ENCODE measurements at regions not wholly inside any gene's neighbourhood (a gene's known extent, or its start where the extent isn't known, plus 50 kb on each side); places are given as distances from the start of the nearest gene placed in this dataset.
"Not testable (repeated sequence)": the region's sequence is repeated elsewhere in the genome, so short reads cannot be mapped to it uniquely, and the experiment has no call there.

DNA sequence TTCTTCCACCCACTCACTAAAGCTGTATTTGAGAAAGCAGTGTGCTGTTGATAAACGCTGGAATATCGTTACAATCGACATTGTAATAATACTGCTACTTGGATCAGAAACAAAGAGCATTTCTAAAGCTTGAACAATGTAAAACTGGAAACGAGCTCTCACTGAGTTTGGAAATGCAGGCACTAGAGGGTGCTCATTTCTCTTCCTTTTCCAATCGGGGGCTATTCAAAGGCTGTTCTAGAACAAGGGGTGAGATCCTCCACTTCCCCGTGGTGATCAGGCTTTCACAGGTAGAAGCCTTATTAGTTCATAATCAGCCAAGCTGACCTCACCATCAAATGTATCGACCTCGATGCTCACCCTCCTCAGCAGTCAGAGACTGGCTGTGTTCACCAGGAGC is 245.3 kb upstream of the PRSS1 start:
- DNase-seq (ENCODE audit: low read depth, low spot score): not testable (repeated sequence)

DNA sequence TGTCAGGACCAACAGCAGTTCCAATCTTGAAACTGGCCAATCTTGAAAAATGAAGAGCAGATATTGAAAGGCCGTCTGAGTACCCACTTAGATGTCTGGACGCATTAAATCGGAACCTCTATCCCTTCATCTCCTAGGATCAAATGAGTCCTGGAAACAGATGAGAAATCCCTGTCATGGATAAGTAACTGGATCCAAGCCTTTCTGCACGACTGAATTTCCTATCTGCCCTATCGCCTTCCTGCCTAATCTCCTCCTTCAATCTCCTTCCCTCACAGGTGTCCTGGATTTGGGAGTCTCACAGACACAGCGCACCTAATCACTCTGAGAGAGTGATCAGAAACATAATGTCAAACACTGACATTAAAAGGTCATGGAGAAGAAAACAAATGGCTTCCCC is 245.2 kb upstream of the PRSS58 start:
- DNase-seq (ENCODE audit: low read depth, low spot score): no peak

DNA sequence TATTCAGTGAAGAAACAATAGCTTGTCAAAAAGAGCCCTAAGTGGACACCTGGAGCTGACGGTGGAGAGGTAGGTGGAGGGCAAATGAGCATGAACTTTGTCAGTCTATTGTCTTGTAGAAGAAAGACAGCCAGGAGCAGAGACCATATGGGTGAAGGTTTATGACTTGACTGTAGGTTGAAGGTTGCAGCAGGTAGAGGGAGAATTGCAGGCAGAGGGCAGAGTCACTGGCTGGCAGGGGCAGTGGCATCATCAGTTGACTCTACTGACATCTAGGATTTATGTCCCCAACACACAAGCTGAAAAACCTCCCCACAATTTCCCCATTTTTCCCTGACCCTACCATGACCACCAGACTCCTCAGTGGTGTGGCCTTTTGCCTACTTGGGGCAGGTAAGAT is 243.6 kb upstream of the PRSS58 start:
- no peak for DNase-seq (ENCODE audit: low read depth, low spot score)

DNA sequence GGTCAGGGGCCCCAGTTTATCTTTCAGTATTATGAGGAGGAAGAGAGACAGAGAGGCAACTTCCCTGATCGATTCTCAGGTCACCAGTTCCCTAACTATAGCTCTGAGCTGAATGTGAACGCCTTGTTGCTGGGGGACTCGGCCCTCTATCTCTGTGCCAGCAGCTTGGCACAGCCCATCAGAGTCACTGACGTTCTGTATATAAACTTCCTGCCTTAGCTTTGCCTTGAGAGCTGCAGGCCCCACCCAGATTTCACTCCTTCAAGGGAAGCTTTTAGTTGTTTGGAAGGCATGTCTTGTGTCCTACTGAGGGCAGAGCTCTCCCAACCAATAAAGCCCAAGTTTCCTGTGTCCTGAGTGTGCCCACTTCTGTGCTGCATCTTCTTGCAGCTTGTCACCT is 242.5 kb upstream of the PRSS58 start:
- no peak for DNase-seq (ENCODE audit: low read depth, low spot score)

- DNase-seq (ENCODE audit: low read depth, low spot score): no peak
Observed at GRCh38 chr7:142499635-142500034, 241.8 kb upstream of the PRSS58 start.

- DNase-seq (ENCODE audit: low read depth, low spot score): no peak
Observed at GRCh38 chr7:142498364-142498763, 240.5 kb upstream of the PRSS58 start.

DNA sequence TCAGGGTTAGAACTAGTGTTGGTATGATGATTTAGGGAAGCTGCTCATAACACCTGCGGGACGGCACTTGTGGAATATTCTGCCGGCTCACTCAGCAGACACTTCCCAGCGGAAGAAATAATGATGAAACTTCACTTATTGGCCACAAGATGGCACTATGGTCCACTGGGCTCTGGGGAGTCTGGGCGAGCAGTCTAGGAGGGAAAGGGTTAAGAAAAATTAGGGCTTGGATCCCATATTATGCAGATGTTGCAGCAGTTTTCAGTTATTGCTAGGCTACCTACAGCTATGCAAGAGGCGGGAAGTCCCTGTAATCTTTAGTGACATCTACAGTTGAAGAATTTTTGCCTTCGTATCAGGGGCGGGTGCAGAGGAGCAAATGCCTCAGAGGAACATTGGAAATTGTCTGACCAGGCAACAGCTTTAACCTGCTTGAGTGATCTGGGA is 238.7 kb upstream of the PRSS58 start:
- no peak for DNase-seq (ENCODE audit: low read depth, low spot score)

DNA sequence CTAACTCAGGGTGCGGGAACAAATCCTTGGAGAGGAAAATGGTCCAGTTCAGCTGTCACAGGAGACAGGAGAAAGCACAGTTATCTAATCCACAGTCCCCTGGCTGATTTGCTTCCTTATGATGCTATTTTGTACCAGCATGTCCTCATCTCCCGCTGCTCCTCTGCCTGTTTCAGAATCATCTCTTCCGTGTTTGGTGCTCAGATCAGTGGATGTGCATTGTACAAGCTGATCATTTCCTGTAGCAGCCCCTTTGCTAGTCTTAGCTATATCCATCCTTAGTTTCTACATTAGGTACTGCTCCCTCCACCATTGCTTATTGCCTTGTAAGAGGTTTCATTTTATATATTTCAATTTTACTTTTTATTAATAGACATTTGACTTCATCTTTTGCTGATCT is 238.0 kb upstream of the PRSS58 start:
- DNase-seq (ENCODE audit: low read depth, low spot score): not testable (repeated sequence)

GRCh38 chr7:142495301-142495700 is 237.4 kb upstream of the PRSS58 start:
- peak; percentile 39 for DNase-seq (ENCODE audit: low read depth, low spot score)

- DNase-seq (ENCODE audit: low read depth, low spot score): no peak
Observed at GRCh38 chr7:142494021-142494420, 236.2 kb upstream of the PRSS58 start.

GRCh38 chr7:142488842-142489241 is 231.0 kb upstream of the PRSS58 start:
- DNase-seq (ENCODE audit: low read depth, low spot score): no peak

GRCh38 chr7:142488036-142488633 is 230.3 kb upstream of the PRSS58 start:
- no peak for DNase-seq (ENCODE audit: low read depth, low spot score)

DNA sequence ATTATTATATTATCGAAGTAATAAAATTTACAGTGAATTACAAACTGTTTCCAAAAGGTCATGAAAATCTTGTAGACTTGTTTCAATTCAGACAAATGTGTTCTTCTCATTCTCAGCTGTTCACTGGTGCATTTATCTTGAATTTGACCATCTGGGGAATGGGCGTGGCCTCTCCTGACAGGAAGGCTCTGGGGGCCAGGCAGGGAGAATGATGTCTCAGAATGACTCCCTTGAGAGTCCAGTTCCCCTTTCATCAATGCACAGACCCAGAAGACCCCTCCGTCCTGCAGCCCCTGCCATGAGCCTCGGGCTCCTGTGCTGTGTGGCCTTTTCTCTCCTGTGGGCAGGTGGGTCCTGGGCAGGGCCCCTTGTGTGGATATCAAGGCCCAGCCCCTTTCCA is 229.7 kb upstream of the PRSS58 start:
- DNase-seq (ENCODE audit: low read depth, low spot score): not testable (repeated sequence)

- no peak for DNase-seq (ENCODE audit: low read depth, low spot score)
Observed at GRCh38 chr7:142487124-142487523, 229.3 kb upstream of the PRSS58 start.

- no peak for DNase-seq (ENCODE audit: low read depth, low spot score)
Observed at GRCh38 chr7:142485617-142486226, 227.9 kb upstream of the PRSS58 start.

GRCh38 chr7:142483659-142484317 is 225.9 kb upstream of the PRSS58 start:
- DNase-seq (ENCODE audit: low read depth, low spot score): no peak

DNA sequence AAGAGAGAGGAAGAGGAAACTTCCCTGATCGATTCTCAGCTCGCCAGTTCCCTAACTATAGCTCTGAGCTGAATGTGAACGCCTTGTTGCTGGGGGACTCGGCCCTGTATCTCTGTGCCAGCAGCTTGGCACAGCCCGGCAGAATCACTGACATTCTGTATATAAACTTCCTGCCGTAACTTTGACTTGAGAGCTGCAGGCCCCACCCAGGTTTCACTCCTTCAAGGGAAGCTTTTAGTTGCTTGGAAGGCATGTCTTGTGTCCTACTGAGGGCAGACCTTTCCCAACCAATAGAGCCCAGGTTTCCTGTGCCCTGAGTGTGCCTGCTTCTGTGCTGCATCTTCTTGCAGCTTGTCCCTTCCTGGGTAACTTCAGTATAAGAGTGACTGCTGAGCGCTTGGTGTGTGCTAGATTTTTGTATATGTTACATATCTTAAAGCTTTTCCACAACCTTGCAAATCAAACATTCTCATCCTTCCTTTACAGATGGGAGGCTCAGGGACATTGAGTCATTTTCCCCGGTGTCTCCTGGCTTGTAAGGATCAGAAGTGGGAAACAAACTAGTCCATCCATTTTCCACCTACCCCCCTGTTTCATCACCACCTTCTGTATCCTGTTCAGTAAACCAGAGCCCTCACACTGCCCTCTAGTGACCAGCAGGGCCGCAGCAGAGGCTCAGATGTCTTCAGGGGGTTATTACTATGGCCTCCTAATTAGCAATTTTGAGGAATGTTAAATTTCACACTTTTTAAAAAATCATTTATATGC is 225.2 kb upstream of the PRSS58 start:
- no peak for DNase-seq (ENCODE audit: low read depth, low spot score)

DNA sequence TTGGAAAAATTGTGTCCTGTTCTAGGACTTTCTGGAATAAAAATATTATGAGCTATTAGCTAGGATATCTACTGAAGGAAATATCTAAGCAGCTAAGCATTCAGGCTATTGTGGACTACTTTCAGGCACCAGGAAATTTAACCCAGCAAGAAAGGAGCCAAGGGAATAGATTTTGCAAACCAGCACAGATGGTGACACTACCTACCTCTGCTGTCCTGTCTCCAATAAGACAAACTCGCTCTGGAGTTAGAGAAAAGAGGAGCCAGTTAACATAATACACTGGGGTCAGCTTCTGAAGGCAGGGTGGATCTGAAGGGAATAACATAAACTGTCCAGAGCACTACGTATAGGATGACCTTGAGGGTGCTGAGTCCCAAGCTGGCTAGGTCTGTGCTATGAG is 223.7 kb upstream of the PRSS58 start:
- no peak for DNase-seq (ENCODE audit: low read depth, low spot score)

DNA sequence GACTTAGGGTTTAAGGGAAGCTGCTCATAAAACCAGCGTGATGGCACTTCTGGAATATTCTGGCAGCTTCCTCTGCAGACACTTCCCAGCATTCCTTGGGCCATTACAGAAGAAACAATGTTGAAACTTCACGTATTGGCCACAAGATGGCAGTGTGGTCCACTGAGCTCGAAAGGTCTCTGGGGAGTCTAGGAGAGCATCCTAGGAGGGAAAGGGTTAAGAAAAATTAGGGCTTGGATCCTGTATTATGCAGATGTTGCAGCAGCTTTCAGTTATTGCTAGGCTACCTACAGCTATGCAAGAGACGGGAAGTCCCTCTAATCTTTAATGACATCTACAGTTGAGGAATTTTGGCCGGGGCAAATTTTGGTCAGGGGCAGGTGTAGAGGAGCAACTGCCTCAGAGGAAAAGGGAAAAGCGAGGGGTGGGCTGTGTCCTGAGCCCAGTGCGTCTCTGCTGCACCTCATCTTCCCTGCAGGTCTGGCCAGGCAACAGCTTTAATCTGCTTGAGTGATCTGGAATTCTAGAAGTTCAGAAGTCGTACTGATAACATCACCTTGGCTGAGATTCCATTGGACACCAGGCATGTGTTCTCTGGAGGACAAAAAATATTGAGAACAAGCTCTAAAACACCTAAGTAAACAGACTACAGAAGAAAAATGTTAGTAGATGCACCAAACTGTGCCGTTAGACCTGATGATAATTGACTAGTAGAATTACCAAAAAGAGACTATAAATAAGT is 220.8 kb upstream of the PRSS58 start:
- DNase-seq (ENCODE audit: low read depth, low spot score): no peak

- DNase-seq (ENCODE audit: low read depth, low spot score): not testable (repeated sequence)
Observed at GRCh38 chr7:142477801-142478200, 219.9 kb upstream of the PRSS58 start.

- peak; percentile 59 for DNase-seq (ENCODE audit: low read depth, low spot score)
Observed at GRCh38 chr7:142477079-142477651, 219.3 kb upstream of the PRSS58 start.
